Activated T-cell treated with anti-CD3 and anti-CD28 coated beads for 48 hours (primary cell): ENCODE measurements at regions not wholly inside any gene's neighbourhood (a gene's known extent, or its start where the extent isn't known, plus 50 kb on each side); places are given as distances from the start of the nearest gene placed in this dataset.
"Not testable (repeated sequence)": the region's sequence is repeated elsewhere in the genome, so short reads cannot be mapped to it uniquely, and the experiment has no call there.

Experiments used
- DNase-seq: peaks from one replicate; pipeline ENCODE4 v3.0.0-alpha.2; 2020; ENCODE audit warnings: low read depth

DNA sequence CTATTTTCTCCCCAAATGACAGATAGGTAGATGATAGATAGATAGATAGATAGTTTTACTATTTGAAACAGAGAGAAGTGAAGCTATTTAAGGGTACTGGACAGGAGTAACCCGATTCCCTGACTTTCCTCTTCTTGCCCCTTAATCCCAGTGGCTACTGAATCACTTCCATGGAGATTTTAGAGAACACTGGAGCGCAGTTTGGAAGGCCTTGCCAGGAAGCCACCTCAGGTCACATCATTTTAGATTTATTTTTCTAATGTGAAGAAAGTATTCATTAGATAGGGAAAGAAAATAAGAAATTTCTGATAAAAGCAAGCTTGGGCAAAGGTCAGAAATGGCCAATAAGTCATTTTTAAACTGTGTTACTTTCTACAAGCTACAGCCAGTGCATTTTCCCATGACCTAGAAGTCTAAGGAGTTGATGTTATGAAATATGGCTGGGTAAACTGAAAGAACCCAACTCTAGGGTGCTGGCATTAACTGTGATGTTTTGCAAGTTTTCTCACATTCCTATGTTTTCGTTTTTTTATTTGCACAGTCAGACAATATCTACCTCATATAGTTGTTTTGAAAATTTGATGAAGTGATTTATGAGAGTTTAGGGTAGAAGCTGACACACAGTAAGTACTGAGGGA lies 544.7 kb upstream of the PTGER4 start:
- DNase-seq = no peak

DNA sequence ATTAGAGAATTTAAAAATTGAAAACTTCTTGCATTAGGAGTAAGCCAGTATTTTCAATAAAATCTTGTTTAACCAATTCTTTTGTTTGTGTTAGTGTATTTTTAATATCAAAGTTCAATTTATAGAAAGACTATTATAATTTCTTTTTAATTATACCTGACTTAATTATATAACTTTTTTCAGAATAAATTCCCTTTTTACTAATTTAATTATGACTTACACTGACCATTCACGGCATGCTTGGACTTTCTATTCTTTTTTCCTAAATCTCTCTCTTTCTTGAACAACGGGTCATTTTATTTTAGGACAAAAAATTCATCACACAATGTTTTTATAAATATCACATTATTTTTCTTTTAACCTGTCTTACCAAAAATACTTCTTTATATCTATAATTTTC lies 555.3 kb upstream of the PTGER4 start:
- DNase-seq = no peak

DNA sequence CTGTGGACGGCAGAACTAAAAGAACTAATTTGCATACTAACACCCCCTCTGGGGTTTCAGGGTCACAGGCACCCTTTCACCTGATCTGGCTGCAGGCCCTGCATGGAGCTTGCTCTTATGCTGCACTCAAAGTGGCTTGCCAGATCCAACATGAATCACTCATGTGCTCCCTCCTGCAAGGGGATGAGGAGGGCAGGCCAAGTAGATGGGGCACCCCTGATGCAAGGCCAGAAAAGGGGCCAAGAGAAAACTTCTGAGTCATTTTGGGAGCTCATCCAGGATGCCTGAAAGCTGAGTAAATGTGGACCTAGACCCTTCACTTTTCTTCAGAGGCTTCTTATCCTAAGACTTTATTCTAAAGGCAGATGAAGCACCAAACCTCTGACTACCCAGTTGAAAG lies 558.5 kb upstream of the PTGER4 start:
- no peak for DNase-seq

DNA sequence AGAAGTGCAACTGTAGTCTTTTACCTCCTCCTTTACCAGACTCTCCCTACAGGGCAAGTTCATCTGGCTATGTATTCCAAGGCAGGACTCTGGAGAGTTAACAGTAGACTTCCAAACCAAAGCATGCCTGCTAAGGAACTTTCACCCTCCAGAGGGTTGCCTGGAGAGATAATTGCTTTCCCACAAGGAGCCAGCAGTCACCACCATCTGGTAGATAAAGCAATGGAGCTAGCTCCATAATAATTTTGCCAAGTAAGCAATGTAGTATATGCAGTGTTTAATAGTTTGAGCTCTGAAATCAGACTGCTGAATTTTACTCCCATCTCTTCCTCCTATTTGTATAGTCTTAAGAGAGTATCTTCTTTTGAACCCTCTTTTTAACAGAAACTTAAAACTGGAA lies 566.8 kb upstream of the PTGER4 start:
- no peak for DNase-seq

DNA sequence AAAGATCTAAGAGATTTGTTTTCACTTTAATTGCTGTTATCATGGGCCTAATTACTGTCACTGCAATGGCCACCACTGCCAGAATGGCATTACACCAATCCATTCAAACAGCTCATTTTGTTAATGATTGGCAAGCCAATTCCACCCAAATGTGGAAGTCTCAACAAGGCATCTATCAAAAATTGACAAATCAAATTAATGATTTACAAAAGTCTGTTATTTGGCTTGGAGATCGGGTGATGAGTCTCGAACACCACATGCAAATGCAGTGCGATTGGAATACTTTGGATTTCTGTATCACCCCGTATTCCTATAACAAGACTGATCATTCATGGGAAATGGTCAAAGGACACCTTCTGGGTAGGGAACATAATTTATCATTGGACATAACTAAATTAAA lies 568.7 kb upstream of the PTGER4 start:
- DNase-seq = not testable (repeated sequence)

DNA sequence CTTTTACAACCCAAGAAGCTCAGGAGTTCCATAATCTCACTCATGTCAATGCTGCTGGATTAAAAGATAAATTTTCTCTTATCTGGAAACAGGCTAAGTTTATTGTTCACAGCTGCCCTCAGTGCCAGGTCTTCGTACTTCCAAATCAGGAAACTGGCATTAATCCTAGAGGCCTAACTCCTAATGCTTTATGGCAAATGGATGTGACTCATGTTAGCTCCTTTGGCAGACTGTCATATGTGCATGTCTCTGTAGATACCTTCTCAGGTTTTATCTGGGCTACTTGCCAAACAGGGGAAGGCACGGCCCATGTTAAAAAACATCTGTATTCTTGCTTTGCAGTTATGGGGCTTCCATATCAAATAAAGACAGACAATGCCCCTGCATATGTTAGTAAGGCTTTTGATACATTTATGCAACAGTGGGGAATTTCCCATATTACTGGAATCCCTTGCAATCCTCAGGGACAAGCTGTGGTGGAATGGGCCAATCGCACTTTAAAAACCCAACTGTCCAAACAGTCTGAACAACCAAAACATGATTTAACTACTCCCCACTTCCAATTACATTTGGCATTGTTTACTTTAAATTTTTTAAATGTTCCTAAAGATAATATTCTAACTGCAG lies 570.8 kb upstream of the PTGER4 start:
- DNase-seq = not testable (repeated sequence)

DNA sequence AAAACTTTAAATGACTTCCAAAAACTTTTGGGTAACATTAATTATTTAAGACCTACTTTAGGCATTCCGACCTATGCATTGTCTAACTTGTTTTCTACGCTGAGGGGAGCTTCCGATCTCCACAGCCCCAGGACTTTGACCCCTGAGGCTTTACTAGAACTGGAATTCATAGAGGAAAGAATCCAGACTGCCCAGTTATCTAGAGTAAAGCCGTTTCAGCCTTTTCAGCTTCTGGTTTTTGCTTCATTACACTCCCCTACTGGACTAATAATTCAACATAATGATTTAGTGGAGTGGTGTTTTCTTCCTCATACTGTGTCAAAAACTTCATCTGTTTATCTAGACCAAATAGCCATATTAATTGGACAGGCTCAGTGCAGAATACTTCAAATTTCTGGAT lies 571.9 kb upstream of the PTGER4 start:
- DNase-seq = not testable (repeated sequence)

DNA sequence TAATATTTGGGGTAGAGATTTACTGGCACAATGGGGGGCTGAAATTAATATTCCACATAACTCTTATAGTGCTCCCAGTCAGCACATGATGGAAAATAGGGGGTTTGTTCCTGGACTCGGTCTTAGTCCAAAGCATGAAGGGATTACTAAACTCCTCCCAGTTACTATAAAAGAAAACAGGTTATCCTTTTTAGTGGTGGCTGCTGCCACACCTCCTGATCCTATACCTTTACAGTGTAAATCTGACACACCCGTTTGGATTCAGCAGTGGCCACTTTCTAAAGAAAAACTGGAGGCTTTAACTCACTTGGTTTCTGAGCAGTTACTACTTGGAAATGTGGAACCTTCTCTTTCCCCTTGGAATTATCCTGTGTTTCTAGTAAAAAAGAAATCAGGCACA lies 572.9 kb upstream of the PTGER4 start:
- no peak for DNase-seq

DNA sequence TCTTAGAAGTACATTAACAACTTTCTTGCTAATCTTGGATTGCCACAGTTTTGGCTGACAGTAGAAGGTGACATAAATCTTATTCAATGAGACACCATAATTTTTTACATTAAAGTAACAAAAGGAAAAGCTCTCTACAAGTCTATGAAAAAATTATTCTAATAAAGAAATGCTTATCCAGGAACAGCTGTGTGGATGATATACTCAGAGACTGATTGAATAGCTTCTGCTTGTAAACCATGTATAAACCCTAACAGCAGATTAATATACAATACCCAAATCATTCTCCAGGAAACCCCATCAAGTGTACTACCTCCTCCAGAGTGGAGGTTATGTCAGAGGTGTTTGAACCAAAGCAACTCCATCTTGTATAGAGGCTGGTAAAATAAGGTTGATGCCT lies 581.4 kb upstream of the PTGER4 start:
- DNase-seq = no peak

DNA sequence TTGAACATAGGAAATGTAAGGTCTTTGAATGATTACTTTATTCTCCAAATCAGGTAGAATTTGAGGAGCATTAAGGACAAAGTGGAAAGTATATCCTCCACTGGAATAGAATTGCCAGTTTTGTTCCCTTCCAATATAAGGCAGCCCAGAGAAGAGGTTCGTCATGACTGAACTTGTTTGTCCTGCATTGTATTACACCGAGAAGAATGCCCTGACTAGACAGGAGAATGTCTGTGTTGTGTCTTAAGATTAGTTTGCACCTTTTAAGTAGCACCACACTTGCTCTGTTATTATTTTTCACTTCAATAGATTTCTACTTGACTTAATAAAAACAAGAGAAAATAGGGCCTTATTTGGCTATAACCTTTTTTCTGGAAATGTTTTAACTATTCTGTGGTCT lies 586.2 kb upstream of the PTGER4 start:
- DNase-seq = no peak

DNA sequence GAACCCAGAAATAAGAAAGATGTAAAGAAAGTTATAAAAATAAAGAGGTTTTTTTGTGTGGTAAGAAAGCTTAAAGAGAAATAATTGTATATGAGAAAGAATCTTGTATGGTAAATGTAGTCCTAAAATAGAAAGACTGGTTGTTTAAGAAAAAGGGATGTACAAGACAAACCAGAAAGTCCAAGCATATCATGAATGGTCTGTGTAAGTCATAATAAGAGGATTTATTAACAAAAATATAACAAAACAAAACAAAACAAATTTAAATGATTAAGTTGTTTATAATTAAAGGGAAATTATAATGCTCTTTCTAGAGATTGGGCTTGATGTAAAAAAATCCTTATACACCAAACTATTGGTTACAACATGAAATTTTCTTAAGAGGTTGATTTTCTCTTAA lies 590.4 kb upstream of the PTGER4 start:
- DNase-seq = no peak

DNA sequence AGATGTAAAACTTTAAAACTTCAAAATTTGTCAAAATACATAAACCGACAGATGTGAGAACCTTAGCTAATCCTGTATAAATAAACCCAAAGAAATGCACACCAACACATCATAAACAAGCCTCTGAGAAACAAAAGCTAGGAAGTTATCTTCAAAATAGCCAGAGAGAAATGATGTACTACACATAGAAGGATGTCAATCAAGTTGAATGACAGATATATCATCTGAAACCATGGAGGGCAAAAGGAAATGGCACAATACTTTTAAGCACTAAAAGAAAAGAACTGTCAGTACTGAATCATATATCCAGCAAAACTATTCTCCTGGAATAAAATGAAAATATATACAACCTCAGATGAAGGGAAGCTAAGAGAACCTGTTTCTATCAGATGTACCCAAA lies 595.1 kb upstream of the PTGER4 start:
- no peak for DNase-seq

DNA sequence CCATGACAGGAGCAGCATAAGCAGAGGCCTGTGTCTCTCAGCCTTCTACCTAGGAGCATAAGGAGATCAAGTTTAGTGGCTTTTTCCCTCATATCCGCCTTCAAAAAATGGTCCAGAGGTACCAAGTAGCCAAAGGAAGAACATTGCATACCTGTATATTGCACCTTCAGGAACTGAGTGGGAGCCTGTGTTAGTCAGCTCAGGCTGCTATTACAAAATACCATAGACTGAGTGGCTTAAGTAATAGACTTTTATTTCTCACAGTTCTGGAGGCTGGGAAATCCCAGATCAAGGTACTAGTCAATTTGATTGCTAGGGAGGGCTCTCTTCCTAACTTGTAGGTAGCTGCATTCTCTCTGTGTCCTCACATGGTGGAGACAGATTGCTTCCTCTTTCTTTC lies 597.4 kb upstream of the PTGER4 start:
- no peak for DNase-seq

DNA sequence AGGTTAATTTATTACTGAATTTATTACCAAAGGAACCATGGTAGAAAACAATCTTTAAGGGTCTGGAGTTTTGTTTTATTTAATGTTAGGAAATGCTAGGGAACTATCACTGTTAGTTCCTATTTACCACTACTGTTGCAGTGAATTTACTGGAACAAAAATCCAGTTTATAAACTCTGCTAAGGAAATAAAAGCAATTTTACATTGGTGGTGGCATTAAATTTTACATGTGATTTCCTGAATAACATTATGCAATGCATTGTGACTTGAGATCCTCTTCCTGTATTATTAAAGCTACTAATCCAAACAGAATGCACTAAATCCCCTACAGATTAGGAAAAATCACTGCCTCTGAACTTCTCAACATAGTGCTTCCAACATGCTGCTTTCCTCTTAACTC lies 599.5 kb upstream of the PTGER4 start:
- no peak for DNase-seq

DNA sequence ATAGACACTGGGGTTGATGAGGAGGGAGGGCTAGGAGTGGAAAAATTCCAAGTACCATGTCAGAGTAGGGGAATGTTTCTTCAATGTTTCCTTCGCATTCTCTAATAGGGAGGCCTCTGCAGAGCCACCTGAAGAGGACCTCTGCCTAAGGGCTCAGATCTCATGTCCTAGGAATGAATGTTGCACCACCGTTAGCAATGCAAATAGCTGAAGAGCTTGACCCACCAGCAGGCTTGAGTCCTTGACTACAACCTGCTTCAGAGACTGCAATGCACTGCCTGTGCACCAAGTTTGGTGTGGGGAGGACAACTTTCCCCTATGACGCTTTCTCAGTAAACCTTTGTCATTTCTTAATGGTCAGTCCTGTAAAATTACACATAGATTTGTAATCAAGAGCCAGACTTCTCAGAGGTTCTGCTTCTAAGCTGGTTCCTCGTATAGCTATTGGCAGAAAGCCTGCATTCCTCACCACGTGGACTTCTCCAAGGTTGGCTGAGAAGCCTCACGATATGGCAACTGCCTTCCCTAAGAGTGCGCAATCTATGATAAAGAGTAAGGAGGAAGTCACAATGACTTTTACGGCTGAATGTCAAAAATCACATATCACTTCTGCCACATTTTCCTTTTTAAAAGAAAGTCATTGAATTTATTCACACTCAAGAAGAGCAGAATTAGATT lies 600.7 kb upstream of the PTGER4 start:
- no peak for DNase-seq

DNA sequence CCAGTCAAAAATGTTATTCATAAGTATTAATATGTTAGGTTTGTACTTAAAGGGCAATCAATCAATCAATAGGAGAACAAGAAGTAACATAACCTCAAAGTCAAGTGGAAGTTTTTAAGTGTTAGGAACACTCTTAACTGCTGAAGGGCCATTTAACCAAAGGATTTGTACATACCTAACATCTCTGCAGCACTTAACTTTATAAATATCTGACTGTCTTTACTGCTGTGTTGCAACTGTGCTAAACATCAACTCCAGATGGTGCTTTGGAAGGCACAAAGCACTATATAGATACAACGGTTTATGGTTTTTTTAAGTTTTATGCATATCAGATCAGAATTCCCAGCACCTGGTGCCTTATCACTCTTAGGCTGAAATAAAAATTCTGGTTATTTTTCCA lies 604.9 kb upstream of the PTGER4 start:
- no peak for DNase-seq

DNA sequence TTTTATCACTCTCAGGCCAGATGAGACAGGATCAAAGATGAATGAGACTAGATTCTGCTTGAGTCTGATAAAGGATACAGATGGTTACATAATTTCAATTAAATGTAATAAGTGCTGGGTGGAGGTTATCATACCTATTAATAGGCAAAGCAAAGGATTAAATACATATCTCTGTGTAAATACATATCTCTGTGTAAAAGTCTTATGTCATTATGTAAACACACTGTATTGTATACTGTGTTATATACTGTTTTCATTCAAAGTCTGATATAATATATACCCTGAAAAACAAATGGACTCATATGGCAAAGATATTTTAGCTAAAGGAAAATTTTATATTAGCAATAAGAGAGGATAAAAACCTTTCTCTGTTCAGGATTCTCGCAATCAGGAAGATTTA lies 605.8 kb upstream of the PTGER4 start:
- DNase-seq = no peak

DNA sequence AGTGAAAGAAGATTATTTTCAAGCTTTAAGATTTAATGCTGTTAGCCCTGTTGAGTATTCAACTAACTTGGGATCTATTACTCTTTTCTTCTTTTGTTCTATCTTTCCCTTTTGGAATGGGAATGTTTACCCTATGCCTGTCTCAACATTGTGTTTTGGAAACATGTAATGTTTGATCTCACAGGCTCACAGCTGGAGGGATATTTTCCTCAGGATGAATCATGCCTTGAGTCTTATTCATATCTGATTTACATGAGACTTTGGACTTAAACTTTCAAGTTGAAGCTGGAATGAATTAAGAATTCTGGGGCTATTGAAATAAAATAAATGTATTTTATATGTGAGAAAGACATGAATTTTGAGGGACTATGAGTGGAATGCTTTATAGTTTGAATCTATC lies 607.8 kb upstream of the PTGER4 start:
- DNase-seq = no peak

DNA sequence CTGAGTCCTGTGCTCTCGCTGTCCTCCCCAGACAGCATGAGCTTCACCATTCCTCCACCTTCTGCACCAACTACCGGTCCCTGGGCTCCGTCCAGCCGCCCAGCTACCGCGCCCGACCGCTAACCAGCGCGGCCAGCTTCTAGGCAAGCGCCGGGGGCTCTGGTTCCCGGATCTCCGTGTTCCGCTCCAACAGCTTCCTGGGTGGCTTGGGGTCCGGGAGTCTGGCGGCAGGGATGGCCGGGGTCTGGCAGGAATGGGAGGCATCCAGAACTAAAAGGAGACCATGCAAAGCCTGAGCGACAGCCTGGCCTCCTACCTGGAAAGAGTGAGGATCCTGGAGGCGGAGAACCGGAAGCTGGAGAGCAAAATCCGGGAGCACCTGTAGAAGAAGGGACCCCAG lies 613.1 kb upstream of the PTGER4 start:
- no peak for DNase-seq

DNA sequence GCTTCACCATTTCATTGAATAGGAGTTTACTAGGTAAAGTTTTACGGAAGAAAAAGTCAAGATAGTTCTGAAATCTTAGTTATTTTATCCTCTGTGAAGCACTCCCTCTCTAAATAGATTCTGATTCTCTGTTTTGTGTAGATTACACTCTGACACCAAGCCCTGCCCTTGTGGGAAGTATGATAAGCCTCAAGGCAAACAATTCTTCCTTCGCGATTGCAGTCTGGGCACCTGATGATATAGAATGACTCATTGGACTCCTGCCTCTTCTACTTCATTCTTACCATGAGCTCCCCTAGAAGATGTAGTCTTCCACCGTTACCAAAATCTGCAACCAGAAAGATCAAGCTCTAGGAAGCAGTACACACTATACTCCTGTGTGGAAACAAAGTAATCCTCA lies 626.9 kb upstream of the PTGER4 start:
- DNase-seq = no peak

DNA sequence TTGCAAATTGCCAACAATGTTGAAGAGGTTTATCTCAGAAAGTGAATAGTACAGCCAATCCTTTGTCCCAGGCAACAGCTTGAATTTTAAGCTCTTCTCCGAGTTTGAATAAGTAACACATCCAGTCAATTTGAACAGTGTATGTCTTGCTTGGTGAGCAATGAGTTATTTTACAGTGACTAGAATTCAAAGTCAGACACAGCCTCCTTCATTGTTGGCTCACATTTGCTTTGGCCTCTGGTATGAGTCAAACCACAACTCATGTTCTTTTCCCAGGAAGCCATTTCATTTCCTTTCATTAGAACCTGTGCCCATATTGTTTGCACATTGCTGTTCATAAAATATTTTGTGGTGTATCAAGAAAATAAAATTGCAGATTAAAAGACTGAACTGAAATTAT lies 622.0 kb upstream of the DAB2 start:
- DNase-seq = no peak

DNA sequence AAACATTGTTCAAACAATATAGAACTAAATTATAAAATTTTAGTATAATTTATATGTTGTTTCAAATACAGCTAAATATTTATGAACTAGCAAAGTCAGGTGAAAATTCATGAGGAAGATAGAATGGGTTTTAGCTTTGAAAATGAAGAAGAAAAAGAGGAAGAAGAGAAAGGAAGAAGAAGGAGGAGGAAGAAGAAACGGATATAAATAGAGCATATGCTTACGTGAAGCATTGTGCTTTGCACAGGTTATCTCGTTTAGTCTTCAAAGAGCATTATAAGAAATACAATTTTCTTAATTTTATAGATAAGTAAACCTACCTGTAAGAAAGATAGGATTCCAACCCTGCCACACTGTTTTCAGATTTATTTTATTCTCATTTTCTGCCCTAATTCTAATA lies 620.6 kb upstream of the DAB2 start:
- no peak for DNase-seq

DNA sequence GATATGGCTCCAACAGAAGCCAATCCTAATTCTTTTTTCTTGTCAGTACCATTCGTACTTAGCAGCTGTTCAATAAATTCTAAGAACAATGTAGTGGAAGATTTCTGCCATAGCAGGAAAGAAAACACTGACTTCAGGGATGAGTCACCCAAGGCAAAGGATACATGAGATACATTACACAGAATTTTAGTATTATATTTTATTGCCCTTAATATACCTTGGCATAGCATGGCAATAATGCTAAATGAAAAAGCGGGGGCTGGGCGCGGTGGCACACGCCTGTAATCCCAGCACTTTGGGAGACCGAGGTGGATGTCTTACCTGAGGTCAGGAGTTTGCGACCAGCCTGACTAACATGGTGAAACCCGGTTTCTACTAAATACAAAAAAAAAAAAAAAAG lies 619.1 kb upstream of the DAB2 start:
- DNase-seq = no peak

DNA sequence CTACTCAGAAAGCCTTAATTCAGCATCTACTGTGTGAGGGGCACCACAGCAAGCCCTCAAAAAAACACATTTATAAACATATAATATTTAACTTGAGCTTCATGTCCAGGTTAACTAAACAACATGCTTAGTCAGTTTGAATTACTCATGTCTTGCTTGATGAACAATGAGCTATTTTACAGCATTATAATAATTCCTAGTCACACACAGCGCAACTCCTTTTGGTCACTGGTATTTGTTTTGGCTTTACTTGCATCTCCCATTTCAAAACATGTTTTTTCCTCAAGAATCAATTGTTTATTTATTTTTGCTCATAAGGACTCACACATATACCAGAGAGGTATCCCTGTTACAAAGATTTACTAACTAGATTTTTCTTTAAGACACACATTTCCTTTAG lies 616.7 kb upstream of the DAB2 start:
- DNase-seq = no peak
